Endothelial cell of umbilical vein (primary cell): ENCODE measurements at regions not wholly inside any gene's neighbourhood (a gene's known extent, or its start where the extent isn't known, plus 50 kb on each side); places are given as distances from the start of the nearest gene placed in this dataset.
"Not testable (repeated sequence)": the region's sequence is repeated elsewhere in the genome, so short reads cannot be mapped to it uniquely, and the experiment has no call there.

ENCODE experiments used
- BruUV-seq: library from RNA; stranded (reverse); fragments of 400-500 nt; replicated peaks from 2 replicates; lab custom pipeline; 2021; lab: Mats Ljungman, UMichigan
- CTCF ChIA-PET: fragments of 300-600, 350-600 bp; sonication (Branson Sonifier 250); formaldehyde crosslinking; loops from one replicate; lab custom pipeline; 2021; ENCODE audit warnings: antibody characterized with exemption, inconsistent platforms; lab: Charles Lee
- POLR2A ChIA-PET: fragments of 300-600, 350-600 bp; sonication (Branson Sonifier 250); formaldehyde crosslinking; loops from one replicate; lab custom pipeline; 2021; ENCODE audit warnings: antibody characterized with exemption, inconsistent platforms; lab: Charles Lee
- DNase-seq: peaks from one replicate; pipeline ENCODE4 v3.0.0-alpha.2; 2011; ENCODE audit warnings: low read depth, low spot score
- FAIRE-seq: peaks from 2 replicates; lab custom pipeline; 2011; peaks lifted over from hg19 to GRCh38; lab: Jason Lieb, UNC
- H2AFZ ChIP-seq: 2 replicates; pipeline ENCODE4 v1.6.0; 2012; ENCODE audit warnings: low read depth, low read length, control low read depth, inconsistent platforms
- H3K27ac ChIP-seq: 2 replicates; pipeline ENCODE4 v1.5.1; 2011; ENCODE audit warnings: low read depth, mild to moderate bottlenecking, control low read depth, low read length, moderate library complexity; ENCODE audit not compliant: insufficient read depth
- H3K27me3 ChIP-seq, 2 experiments: 2 replicates each; pipeline versions ENCODE4 v1.6.0 to v1.6.1; 2011; ENCODE audit warnings: low read length in 2 of 2, mixed read lengths in 1 of 2; ENCODE audit not compliant: control insufficient read depth in 2 of 2, insufficient read depth in 2 of 2
- H3K36me3 ChIP-seq, 2 experiments: 2 replicates in 1 of 2; 3 replicates in 1 of 2; pipeline ENCODE4 v1.5.1; 2011; ENCODE audit warnings: low read length in 2 of 2, mild to moderate bottlenecking in 1 of 2, moderate library complexity in 1 of 2; ENCODE audit not compliant: control insufficient read depth in 2 of 2, insufficient read depth in 2 of 2; ENCODE audit errors: extremely low read depth in 1 of 2
- H3K4me1 ChIP-seq: 3 replicates; pipeline ENCODE4 v1.5.1; 2011; ENCODE audit warnings: mild to moderate bottlenecking, low read length; ENCODE audit not compliant: control insufficient read depth, insufficient read depth; ENCODE audit errors: extremely low read depth
- H3K4me2 ChIP-seq: 2 replicates; pipeline ENCODE4 v1.6.1; 2011; ENCODE audit warnings: low read length, control low read depth, mixed read lengths; ENCODE audit not compliant: insufficient read depth
- H3K4me3 ChIP-seq, 3 experiments: fragments of 200-600 bp in 1 of 3; sonication (generic), shearing (Covaris generic) in 1 of 3; replicated peaks in 1 of 3; 2 replicates each; pipeline ENCODE4 v1.5.1; 2011 to 2016; ENCODE audit warnings: control low read depth in 3 of 3, low read length in 3 of 3, mild to moderate bottlenecking in 2 of 3, inconsistent platforms in 1 of 3, low read depth in 1 of 3, moderate library complexity in 1 of 3; ENCODE audit not compliant: insufficient read depth in 1 of 3
- H3K79me2 ChIP-seq: 2 replicates; pipeline ENCODE4 v1.6.0; 2012; ENCODE audit warnings: low read length, inconsistent platforms; ENCODE audit not compliant: control insufficient read depth, insufficient read depth
- H3K9ac ChIP-seq: replicated peaks from 2 replicates; pipeline ENCODE3; 2011; ENCODE audit warnings: low read length, control low read depth; ENCODE audit not compliant: insufficient read depth; ENCODE audit errors: extremely low read depth
- H3K9me1 ChIP-seq: replicated peaks from 3 replicates; pipeline ENCODE4 v1.6.0; 2011; ENCODE audit warnings: mild to moderate bottlenecking, low read length; ENCODE audit not compliant: control insufficient read depth, insufficient read depth; ENCODE audit errors: extremely low read depth
- H3K9me3 ChIP-seq: replicated peaks from 2 replicates; pipeline ENCODE4 v1.5.1; 2012; ENCODE audit warnings: low read length, inconsistent platforms; ENCODE audit not compliant: control insufficient read depth, insufficient read depth
- H4K20me1 ChIP-seq: replicated peaks from 2 replicates; pipeline ENCODE3; 2011; ENCODE audit warnings: mild to moderate bottlenecking, low read length; ENCODE audit not compliant: control insufficient read depth, insufficient read depth; ENCODE audit errors: extremely low read depth
- EZH2 ChIP-seq: IDR thresholded peaks from 2 replicates; pipeline ENCODE4 v1.6.1; 2012; ENCODE audit warnings: borderline replicate concordance, low read depth, mild to moderate bottlenecking, moderate library complexity, low read length, inconsistent platforms; ENCODE audit not compliant: severe bottlenecking
- FOS ChIP-seq: IDR thresholded peaks from 2 replicates; pipeline ENCODE4 v1.6.1; 2011; ENCODE audit warnings: mild to moderate bottlenecking, low read length, moderate library complexity, borderline replicate concordance; ENCODE audit not compliant: insufficient read depth
- GATA2 ChIP-seq: IDR thresholded peaks from 2 replicates; pipeline ENCODE4 v1.7.0; 2011; ENCODE audit warnings: low read depth, mild to moderate bottlenecking, moderate library complexity, mixed read lengths, low read length; ENCODE audit not compliant: insufficient read length, insufficient read depth
- JUN ChIP-seq: IDR thresholded peaks from 2 replicates; pipeline ENCODE4 v1.6.1; 2011; ENCODE audit warnings: borderline replicate concordance, low read depth; ENCODE audit not compliant: insufficient read length, insufficient read depth
- MYC ChIP-seq: IDR thresholded peaks from one replicate; pipeline ENCODE4 v1.6.1; 2011; ENCODE audit warnings: mild to moderate bottlenecking, low read depth, low read length
- POLR2A ChIP-seq: IDR thresholded peaks from 2 replicates; pipeline ENCODE4 v1.6.1; 2012; ENCODE audit warnings: low read depth, mild to moderate bottlenecking, control low read depth, low read length
- POLR2AphosphoS5 ChIP-seq: IDR thresholded peaks from 2 replicates; pipeline ENCODE4 v1.6.1; 2012; ENCODE audit warnings: low read depth, mild to moderate bottlenecking, control low read depth, low read length, moderate library complexity; ENCODE audit not compliant: insufficient read depth
- dilution Hi-C: fragments of 300-500 bp; cut with MboI; formaldehyde crosslinking; loops from one replicate; pipeline ENCODE4 v1.15.0; 2019; ENCODE audit warnings: low sequenced_read_pairs; ENCODE audit not compliant: extremely low pct_ligation_motif_present
- intact Hi-C: fragments of 100-400 bp; cut with micrococcal nuclease; formaldehyde crosslinking; loops from one replicate; pipeline ENCODE4 v1.10.0; 2022
- TF ChIP-seq, protein P1 (sequence below): IDR thresholded peaks from 2 replicates; pipeline ENCODE4 v1.6.1; 2011; ENCODE audit not compliant: insufficient read depth, insufficient read length
- TF ChIP-seq, protein P2 (sequence below), 2 donors: IDR thresholded peaks; 1 replicate in 1 of 2; 2 replicates in 1 of 2; pipeline ENCODE4 v1.5.1; 2011; ENCODE audit warnings: low read length in 2 of 2, mild to moderate bottlenecking in 2 of 2, moderate library complexity in 2 of 2, control low read depth in 1 of 2, inconsistent platforms in 1 of 2, low read depth in 1 of 2; ENCODE audit not compliant: insufficient read depth in 1 of 2; ENCODE audit errors: extremely low read depth in 1 of 2

- H3K9me3 ChIP-seq: no peaks in the 10 kb centered on the region
- dilution Hi-C loops: no loop called here
- H4K20me1 ChIP-seq: no peaks in the 10 kb centered on the region
- H3K4me1 ChIP-seq: no peaks in the 10 kb centered on the region
- no TSS peak for BruUV-seq
- no peak overlapping the region for H2AFZ ChIP-seq
- H3K27ac ChIP-seq: no peak overlapping the region
- no peaks in the 10 kb centered on the region for H3K27me3 ChIP-seq
- intact Hi-C loops: no loop called here
- ChIA-PET POLR2A (no interaction called here), CTCF (no interaction called here)
- no peak overlapping the region for H3K9ac ChIP-seq
- H3K4me3 ChIP-seq: no peak overlapping the region
- no peak for TF ChIP-seq GATA2
- TF ChIP-seq, protein P1, sequence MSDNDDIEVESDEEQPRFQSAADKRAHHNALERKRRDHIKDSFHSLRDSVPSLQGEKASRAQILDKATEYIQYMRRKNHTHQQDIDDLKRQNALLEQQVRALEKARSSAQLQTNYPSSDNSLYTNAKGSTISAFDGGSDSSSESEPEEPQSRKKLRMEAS: no peak
- TF ChIP-seq FOS: no peak
- TF ChIP-seq, protein P2, sequence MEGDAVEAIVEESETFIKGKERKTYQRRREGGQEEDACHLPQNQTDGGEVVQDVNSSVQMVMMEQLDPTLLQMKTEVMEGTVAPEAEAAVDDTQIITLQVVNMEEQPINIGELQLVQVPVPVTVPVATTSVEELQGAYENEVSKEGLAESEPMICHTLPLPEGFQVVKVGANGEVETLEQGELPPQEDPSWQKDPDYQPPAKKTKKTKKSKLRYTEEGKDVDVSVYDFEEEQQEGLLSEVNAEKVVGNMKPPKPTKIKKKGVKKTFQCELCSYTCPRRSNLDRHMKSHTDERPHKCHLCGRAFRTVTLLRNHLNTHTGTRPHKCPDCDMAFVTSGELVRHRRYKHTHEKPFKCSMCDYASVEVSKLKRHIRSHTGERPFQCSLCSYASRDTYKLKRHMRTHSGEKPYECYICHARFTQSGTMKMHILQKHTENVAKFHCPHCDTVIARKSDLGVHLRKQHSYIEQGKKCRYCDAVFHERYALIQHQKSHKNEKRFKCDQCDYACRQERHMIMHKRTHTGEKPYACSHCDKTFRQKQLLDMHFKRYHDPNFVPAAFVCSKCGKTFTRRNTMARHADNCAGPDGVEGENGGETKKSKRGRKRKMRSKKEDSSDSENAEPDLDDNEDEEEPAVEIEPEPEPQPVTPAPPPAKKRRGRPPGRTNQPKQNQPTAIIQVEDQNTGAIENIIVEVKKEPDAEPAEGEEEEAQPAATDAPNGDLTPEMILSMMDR (IDR thresholded peaks at IDR 0.05; ENCODE audit: extremely low read depth in 1 of 2, insufficient read depth in 1 of 2, low read depth in 1 of 2, low read length in 2 of 2): no peak
- TF ChIP-seq EZH2: no peak
- no peak for TF ChIP-seq POLR2A
- no peak for TF ChIP-seq MYC
- TF ChIP-seq POLR2AphosphoS5: no peak
- TF ChIP-seq JUN: no peak
- H3K36me3 ChIP-seq: no peaks in the 10 kb centered on the region
- no peak for FAIRE-seq
- no peaks in the 10 kb centered on the region for H3K79me2 ChIP-seq
- DNase-seq: no peak
- no peak overlapping the region for H3K4me2 ChIP-seq
- H3K9me1 ChIP-seq: no peaks in the 10 kb centered on the region
Observed at GRCh38 chr4:33975995-33976394, 2268.3 kb downstream of the ARAP2 start.

- H3K4me2 ChIP-seq, H3K27me3 ChIP-seq, POLR2A ChIA-PET, H4K20me1 ChIP-seq, H3K9ac ChIP-seq, dilution Hi-C loops, H3K4me1 ChIP-seq, H3K9me3 ChIP-seq, DNase-seq, CTCF ChIA-PET, H3K4me3 ChIP-seq, BruUV-seq, H3K9me1 ChIP-seq, H3K79me2 ChIP-seq, FAIRE-seq, H2AFZ ChIP-seq, H3K36me3 ChIP-seq, H3K27ac ChIP-seq, intact Hi-C loops: not testable (repeated sequence)
Observed at GRCh38 chr4:33979781-33980180, 2264.5 kb downstream of the ARAP2 start.
